Hepatocyte (in vitro differentiated cells): ENCODE measurements at regions not wholly inside any gene's neighbourhood (a gene's known extent, or its start where the extent isn't known, plus 50 kb on each side); places are given as distances from the start of the nearest gene placed in this dataset.

Source experiments
- DNase-seq: peaks from one replicate; pipeline ENCODE4 v3.0.0-alpha.2; 2016; ENCODE audit warnings: low spot score
- H2AFZ ChIP-seq: fragments of 200-600 bp; sonication (generic); 2 replicates; pipeline ENCODE4 v1.6.0; 2016; ENCODE audit warnings: antibody characterized with exemption, mild to moderate bottlenecking
- H3K27ac ChIP-seq: fragments of 200-600 bp; sonication (generic); 2 replicates; pipeline ENCODE4 v1.5.1; 2016; ENCODE audit warnings: mild to moderate bottlenecking
- H3K27me3 ChIP-seq: fragments of 200-600 bp; sonication (generic); 2 replicates; pipeline ENCODE4 v1.6.1; 2016
- H3K36me3 ChIP-seq: fragments of 200-600 bp; sonication (generic); replicated peaks from 2 replicates; pipeline ENCODE4 v1.5.1; 2016; ENCODE audit warnings: low read depth; ENCODE audit not compliant: insufficient read depth
- H3K4me1 ChIP-seq: fragments of 200-600 bp; sonication (generic); 2 replicates; pipeline ENCODE4 v1.5.1; 2016; ENCODE audit warnings: mild to moderate bottlenecking, moderate library complexity; ENCODE audit not compliant: insufficient read depth
- H3K4me2 ChIP-seq: fragments of 200-600 bp; sonication (generic); 2 replicates; pipeline ENCODE4 v1.6.0; 2016
- H3K4me3 ChIP-seq: fragments of 200-600 bp; sonication (generic); 2 replicates; pipeline ENCODE4 v1.5.1; 2016; ENCODE audit warnings: mild to moderate bottlenecking
- H3K79me2 ChIP-seq: fragments of 200-600 bp; sonication (generic); 2 replicates; pipeline ENCODE4 v1.6.0; 2017; ENCODE audit warnings: mild to moderate bottlenecking
- H3K9me2 ChIP-seq: fragments of 200-600 bp; sonication (generic); replicated peaks from 2 replicates; pipeline ENCODE4 v1.6.0; 2017; ENCODE audit warnings: mild to moderate bottlenecking; ENCODE audit not compliant: insufficient read depth
- H3K9me3 ChIP-seq: fragments of 200-600 bp; sonication (generic); 2 replicates; pipeline ENCODE4 v1.5.1; 2016; ENCODE audit warnings: low read depth, mild to moderate bottlenecking
- H4K20me1 ChIP-seq: fragments of 200-600 bp; sonication (generic); 2 replicates; pipeline ENCODE4 v1.6.0; 2016; ENCODE audit warnings: mild to moderate bottlenecking; ENCODE audit not compliant: insufficient read depth, poor library complexity, severe bottlenecking
- CTCF ChIP-seq: fragments of 200-600 bp; sonication (generic); IDR thresholded peaks from 2 replicates; pipeline ENCODE4 v1.5.1; 2016; ENCODE audit warnings: antibody characterized with exemption, mild to moderate bottlenecking; ENCODE audit not compliant: poor library complexity
- EZH2 ChIP-seq: fragments of 200-600 bp; sonication (generic); IDR thresholded peaks from 2 replicates; pipeline ENCODE4 v1.6.1; 2016; ENCODE audit warnings: antibody characterized with exemption, mild to moderate bottlenecking, borderline replicate concordance
- EZH2phosphoT487 ChIP-seq: fragments of 200-600 bp; sonication (generic); IDR thresholded peaks from one replicate; pipeline ENCODE4 v1.6.1; 2018; ENCODE audit warnings: antibody characterized with exemption, mild to moderate bottlenecking, low read depth, moderate library complexity; ENCODE audit not compliant: unreplicated experiment, severe bottlenecking
- WGBS: methylation state at CpG from one replicate; pipeline ENCODE4 v1.1.6; 2016; ENCODE audit warnings: low lambda C conversion rate; ENCODE audit errors: missing lambda C conversion rate; 5-methylcytosine and 5-hydroxymethylcytosine counted together

- Histone ChIP-seq H3K9me3 (no peaks in the 10 kb centered on the region), H3K4me3 (no peak overlapping the region), H3K9me2 (no peaks in the 10 kb centered on the region), H2AFZ (no peak overlapping the region), H3K79me2 (no peaks in the 10 kb centered on the region), H3K4me1 (peaks cover 3% of the 10 kb centered on the region), H3K4me2 (no peak overlapping the region), H3K36me3 (no peaks in the 10 kb centered on the region), H4K20me1 (no peaks in the 10 kb centered on the region), H3K27me3 (no peaks in the 10 kb centered on the region), H3K27ac (no peak overlapping the region)
- TF ChIP-seq EZH2: no peak
- no peak for TF ChIP-seq EZH2phosphoT487
- TF ChIP-seq CTCF: no peak
- 84% methylated on average over 5 of the region's 5 CpGs for WGBS
- no peak for DNase-seq
Observed at GRCh38 chr5:74054139-74054538, 428.1 kb downstream of the ARHGEF28 start.

- Histone ChIP-seq H3K27me3 (no peaks in the 10 kb centered on the region), H3K79me2 (no peaks in the 10 kb centered on the region), H3K9me3 (no peaks in the 10 kb centered on the region), H3K4me2 (no peak overlapping the region), H3K4me3 (no peak overlapping the region), H3K27ac (no peak overlapping the region), H3K9me2 (no peaks in the 10 kb centered on the region), H4K20me1 (no peaks in the 10 kb centered on the region), H2AFZ (no peak overlapping the region), H3K36me3 (no peaks in the 10 kb centered on the region), H3K4me1 (peaks cover 3% of the 10 kb centered on the region)
- DNase-seq: no peak
- TF ChIP-seq EZH2phosphoT487 (no peak), CTCF (no peak), EZH2 (no peak)
- 79% methylated on average over 7 of the region's 7 CpGs for WGBS
Observed at GRCh38 chr5:74052441-74053221, 426.6 kb downstream of the ARHGEF28 start.

GRCh38 chr5:74051076-74051475, 425.1 kb downstream of the ARHGEF28 start:
- no peak for DNase-seq
- Histone ChIP-seq H2AFZ (no peak overlapping the region), H3K79me2 (no peaks in the 10 kb centered on the region), H3K9me2 (no peaks in the 10 kb centered on the region), H3K4me1 (no peaks in the 10 kb centered on the region), H3K4me3 (no peak overlapping the region), H3K27me3 (no peaks in the 10 kb centered on the region), H3K27ac (no peak overlapping the region), H3K36me3 (no peaks in the 10 kb centered on the region), H3K4me2 (no peak overlapping the region), H3K9me3 (no peaks in the 10 kb centered on the region), H4K20me1 (no peaks in the 10 kb centered on the region)
- 97% methylated on average over 2 of the region's 2 CpGs for WGBS
- TF ChIP-seq EZH2 (no peak), EZH2phosphoT487 (no peak)

GRCh38 chr5:74044936-74045335, 418.9 kb downstream of the ARHGEF28 start:
- Histone ChIP-seq H3K36me3 (no peaks in the 10 kb centered on the region), H4K20me1 (no peaks in the 10 kb centered on the region), H3K27ac (no peak overlapping the region), H3K9me3 (no peaks in the 10 kb centered on the region), H2AFZ (no peak overlapping the region), H3K4me3 (no peak overlapping the region), H3K27me3 (no peaks in the 10 kb centered on the region), H3K79me2 (no peaks in the 10 kb centered on the region), H3K4me1 (peaks cover 9% of the 10 kb centered on the region), H3K9me2 (no peaks in the 10 kb centered on the region), H3K4me2 (no peak overlapping the region)
- DNase-seq: no peak
- WGBS: 97% methylated on average over 5 of the region's 5 CpGs
- TF ChIP-seq EZH2phosphoT487: no peak
- no peak for TF ChIP-seq EZH2
- no peak for TF ChIP-seq CTCF
